ENCODE measurements at regions not wholly inside any gene's neighbourhood (a gene's known extent, or its start where the extent isn't known, plus 50 kb on each side); places are given as distances from the start of the nearest gene placed in this dataset.
"Not testable (repeated sequence)": the region's sequence is repeated elsewhere in the genome, so short reads cannot be mapped to it uniquely, and the experiment has no call there.

- no peak for DNase-seq (ENCODE audit: low read depth)
Observed at GRCh38 chr4:79747252-79747651, 325.8 kb downstream of the ANTXR2 start.

GRCh38 chr4:79743014-79743413 is 330.0 kb downstream of the ANTXR2 start:
- DNase-seq (ENCODE audit: low read depth) = no peak

DNA sequence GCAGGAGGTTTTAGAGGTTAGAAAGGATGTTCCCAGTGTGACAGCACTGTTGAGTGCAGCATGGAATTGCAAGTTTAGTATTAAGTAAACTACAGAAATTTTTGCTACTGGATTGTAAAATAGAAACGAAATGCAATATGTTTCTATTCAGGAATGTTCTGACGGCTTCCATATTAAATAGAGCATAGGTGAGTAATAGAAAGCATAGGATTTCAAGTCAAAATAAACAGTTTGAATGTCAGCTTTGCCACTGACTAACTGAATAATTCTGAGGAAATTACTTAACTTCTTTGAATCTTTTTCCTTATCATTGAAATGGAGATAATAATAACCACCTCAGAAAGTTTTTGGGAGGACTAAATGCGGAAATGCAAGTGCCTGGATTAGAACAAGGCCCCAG is 331.9 kb upstream of the GK2 start:
- DNase-seq (ENCODE audit: low read depth) = no peak

DNA sequence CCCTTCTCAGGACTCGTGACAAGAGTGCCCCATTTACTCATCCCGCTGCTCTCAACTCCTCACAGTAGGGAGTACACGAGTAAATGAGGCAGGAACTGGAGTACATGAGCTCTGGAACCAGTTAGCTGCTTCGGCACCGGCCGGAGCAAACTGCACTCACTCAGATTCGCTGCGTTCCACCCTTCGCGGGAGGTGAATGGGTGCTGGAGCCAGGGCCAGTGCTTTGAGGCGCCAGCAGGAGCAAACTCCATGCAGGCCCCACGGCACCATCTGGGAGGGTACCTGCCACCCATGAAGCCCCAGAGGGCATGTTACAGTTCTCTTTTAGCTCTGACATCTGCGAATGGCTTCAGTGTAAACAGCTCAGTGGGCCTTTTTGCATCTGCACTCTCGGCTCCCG is 315.5 kb upstream of the GK2 start:
- DNase-seq (ENCODE audit: low read depth) = no peak

GRCh38 chr4:79700356-79700755 is 292.3 kb upstream of the GK2 start:
- no peak for DNase-seq (ENCODE audit: low read depth)

- no peak for DNase-seq (ENCODE audit: low read depth)
Observed at GRCh38 chr4:79697444-79697843, 289.4 kb upstream of the GK2 start.

DNA sequence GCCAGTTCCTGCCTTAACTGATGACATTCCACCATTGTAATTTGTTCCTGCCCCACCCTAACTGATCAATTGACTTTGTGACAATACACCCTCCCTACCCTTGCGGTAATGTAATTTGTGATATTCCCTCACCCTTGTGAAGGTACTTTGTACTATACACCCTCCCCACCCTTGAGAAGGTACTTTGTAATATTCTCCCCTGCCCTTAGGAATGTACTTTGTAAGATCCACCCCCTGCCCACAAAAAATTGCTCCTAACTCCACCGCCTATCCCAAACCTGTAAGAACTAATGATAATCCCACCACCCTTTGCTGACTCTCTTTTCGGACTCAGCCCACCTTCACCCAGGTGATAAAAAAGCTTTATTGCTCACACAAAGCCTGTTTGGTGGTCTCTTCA is 288.5 kb upstream of the GK2 start:
- DNase-seq (ENCODE audit: low read depth) = not testable (repeated sequence)

DNA sequence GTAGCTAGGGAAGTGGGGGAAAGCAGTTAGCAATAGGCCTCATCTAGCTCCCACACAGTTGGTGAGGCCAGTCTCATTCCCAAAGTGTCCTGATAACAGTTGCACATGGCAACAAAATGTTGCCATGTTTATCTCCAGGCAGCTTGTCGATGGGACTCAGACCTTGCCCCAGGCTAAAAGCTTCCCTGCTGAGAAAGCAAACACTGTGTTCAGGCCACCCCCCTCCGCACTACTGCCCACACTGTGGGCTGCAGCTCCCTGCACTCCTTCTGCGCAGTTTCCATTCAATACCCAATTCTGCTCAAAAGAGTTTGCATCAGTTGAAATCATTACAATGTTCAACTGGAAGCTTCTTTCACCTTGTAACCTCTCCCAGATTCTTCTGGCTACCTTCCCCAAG is 287.8 kb upstream of the GK2 start:
- no peak for DNase-seq (ENCODE audit: low read depth)

DNA sequence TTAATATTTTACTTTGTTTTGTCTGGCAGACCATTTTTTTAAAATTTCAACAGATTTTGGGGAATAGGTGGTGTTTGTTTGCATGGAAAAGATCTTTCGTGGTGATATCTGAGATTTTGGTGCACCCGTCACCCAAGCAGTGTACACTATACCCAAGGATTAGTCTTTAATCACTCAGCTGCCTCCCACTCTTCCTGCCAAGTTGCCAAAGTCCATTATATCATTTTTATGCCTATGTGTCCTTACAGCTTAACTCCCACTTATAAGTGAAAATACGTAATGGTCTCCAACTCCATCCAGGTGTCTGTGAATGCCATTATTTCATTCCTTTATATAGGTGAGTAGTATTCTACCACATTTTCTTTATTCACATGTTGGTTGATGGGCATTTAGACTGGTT is 281.7 kb upstream of the GK2 start:
- DNase-seq (ENCODE audit: low read depth) = no peak

DNA sequence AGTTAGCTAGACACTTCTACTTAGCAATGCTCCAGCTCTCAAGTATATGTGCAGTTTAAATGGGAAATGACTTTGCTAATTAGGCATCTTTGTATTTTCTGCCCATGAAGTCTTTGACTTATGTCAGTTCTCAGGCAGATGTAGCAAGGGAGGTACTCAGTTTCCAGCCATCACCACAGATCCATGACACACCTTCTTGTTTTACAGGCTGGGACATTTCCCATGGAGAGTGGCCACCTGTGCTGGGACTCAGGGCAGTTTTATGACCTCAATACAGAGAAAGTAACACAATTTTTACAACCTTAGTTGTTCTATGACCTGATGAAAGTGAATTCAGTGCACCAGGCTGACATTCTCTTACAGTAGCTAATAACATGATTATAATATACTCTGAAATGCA is 280.7 kb upstream of the GK2 start:
- no peak for DNase-seq (ENCODE audit: low read depth)

GRCh38 chr4:79687006-79687405 is 279.0 kb upstream of the GK2 start:
- DNase-seq (ENCODE audit: low read depth) = peak; percentile 7

GRCh38 chr4:79685542-79685941 is 277.5 kb upstream of the GK2 start:
- DNase-seq (ENCODE audit: low read depth) = no peak

- no peak for DNase-seq (ENCODE audit: low read depth)
Observed at GRCh38 chr4:79684516-79684915, 276.5 kb upstream of the GK2 start.

DNA sequence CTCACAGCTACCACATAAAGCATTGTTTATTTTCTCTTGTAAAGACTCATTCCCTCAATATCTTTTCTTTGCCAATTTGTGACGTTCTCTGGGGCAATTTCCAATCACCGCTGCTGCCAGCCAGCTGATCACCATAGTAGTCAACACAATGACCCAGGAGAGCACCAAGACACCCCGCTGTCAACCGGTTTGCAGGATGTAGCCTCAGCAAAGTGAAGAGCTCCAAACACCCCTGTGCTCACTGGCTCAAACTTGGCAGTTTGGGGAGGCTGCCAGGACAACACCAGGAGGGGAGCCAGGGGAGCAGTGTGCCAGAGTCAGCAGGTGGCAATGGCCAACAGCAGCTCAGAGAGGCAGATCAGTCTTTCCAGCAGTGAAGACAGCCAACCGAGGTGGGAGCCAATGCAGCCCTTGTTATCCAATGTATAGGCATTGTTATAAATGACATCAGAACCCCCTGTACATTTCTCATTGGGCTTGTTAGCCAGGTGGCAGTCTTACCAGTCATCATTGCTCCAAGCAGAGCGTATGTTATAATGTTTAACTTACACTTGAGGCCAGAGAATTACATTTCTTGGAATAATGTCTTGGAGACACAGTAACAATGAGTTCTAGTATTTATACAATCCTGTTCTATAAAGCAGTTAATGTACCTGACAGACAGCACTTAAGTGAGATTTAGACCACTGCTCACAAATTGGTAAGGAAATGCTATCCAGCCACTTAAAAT is 274.9 kb upstream of the GK2 start:
- no peak for DNase-seq (ENCODE audit: low read depth)

DNA sequence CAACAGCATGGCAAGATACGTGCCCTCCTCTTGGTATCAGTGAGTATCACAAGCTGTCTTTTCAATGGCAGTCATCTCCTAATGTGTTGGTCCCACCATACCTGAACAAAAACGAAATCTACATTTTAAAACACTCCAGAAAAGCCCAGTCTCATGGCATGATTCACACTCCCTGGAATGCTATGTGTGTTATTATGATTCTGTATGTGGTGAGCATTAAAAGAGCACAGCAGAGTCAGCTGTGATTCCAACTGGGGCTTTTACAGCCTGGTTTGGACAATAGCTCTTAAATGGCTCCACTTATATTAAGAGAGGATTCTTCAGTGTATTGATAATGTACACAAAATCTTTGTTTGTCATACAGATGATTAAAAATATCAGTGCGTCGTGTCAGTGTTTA is 274.1 kb upstream of the GK2 start:
- DNase-seq (ENCODE audit: low read depth) = no peak

DNA sequence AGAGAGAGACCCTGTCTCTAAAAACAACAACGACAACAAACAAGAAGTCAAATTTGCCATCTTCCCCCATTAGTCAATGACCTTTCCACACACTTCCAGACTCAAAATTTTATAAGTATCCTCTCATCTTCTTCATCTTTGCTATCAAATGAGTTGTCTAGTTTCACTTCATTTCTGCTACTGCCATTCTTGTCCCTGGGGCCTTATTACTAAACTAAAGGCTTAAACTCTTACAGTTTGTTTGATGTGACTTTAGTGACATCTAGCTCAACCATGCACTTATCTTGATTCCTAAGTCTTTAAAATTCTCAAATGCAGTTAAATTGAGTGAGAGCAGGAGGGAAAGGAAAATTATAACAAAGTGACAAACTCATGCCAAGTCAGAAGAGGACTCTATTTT is 271.8 kb upstream of the GK2 start:
- DNase-seq (ENCODE audit: low read depth) = no peak

DNA sequence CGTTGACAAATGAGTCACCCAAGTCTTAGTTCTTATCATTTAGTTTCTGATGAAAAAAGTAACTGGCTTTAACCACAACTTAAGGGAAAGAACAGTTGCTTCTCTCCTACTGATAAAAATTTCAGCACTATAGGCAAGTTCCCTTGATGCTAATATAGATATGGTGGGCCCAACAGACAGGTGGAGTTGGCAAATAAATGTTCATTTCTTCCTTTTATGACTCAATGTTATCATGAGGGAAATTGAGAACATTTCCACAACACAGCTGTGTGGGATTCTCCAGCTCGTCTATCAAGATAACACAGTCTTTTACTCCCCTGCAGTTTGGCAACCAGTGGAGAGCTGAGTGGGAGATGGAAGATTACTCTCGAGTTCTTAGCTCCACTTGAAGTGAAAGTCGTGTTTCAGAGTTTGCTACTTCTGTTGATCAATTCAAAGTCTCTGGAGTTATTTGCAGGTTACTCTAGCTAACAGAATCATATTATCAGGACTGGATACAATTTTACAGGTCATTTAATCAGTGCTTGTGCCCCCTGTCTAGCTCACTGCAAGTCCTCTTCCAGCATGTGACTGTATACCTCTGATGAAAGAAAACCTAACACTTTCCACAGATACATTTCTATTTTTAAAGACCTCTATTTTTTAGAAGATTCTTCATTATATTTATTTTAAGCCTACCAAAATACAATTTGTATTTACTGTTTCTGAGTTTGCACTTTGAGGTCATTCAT is 270.6 kb upstream of the GK2 start:
- peak; percentile 13 for DNase-seq (ENCODE audit: low read depth)

- DNase-seq (ENCODE audit: low read depth) = no peak
Observed at GRCh38 chr4:79676705-79677104, 268.7 kb upstream of the GK2 start.

DNA sequence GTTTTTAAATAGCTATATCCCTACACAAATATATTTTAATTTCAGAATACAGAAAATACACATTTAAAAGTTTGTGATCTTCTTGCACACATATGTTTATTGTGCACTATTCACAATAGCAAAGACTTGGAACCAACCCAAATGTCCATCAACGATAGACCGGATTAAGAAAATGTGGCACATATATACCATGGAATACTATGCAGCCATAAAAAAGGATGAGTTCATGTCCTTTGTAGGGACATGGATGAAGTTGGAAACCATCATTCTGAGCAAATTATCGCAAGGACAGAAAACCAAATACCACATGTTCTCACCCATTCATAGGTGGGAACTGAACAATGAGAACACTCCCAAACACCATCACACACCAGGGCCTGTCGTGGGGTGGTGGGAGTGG is 266.9 kb upstream of the GK2 start:
- DNase-seq (ENCODE audit: low read depth) = not testable (repeated sequence)

- DNase-seq (ENCODE audit: low read depth) = no peak
Observed at GRCh38 chr4:79673898-79674297, 265.9 kb upstream of the GK2 start.

DNA sequence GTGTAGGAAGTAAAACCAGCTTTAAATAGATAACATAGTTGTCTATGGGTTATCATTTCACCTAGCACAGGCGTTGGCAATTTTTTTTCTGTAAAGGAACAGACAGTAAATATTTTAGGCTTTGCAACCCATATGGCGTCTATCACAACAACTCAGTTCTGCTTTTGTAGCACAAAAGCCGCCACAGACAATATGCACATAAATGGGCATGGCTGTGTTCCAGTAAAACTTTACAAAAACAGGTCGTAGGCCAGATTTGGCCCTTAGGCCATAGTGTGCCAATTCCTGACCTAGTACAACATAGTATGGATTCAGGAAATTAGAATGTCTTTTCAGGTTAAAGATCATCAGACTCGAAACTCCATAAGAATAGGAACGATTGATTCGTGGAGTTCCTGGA is 265.3 kb upstream of the GK2 start:
- no peak for DNase-seq (ENCODE audit: low read depth)

DNA sequence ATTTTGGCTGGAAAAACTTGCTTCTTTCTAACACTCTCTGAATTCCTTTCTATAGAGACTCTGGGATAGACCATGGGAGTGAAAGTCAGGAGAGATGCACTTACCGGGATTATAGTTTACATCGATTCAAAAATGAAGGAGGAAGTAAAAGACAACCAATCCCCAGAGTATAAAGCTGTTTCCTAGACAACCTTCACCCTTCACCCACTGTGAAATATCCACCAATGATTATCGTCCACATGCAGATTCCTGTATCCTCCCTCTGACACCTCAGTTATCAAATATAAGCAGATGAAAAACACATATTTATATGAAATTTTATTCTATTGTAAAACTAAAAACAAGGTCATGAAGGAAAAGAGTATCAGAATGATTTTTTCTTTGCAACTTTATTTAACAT is 258.8 kb upstream of the GK2 start:
- no peak for DNase-seq (ENCODE audit: low read depth)

GRCh38 chr4:79666112-79666511 is 258.1 kb upstream of the GK2 start:
- no peak for DNase-seq (ENCODE audit: low read depth)

DNA sequence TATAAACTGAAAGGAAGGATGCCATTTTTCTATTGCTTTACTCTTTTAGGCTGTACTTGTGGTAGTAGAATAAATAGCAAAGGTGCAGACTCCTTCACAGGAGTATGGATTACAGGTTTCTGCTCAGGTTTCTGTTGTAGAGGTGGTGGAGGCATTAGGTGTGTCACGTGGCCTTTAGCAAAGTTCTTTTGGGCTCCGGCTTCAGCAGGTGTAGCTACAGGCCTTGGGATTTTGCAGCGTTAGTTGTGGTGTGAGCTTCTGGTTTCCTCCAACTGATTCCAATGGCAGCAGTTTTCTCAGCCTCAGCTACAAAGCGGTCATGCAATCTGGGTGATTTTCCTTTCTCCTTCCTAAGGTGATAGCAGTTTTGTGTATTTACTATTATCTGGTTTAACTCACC is 255.8 kb upstream of the GK2 start:
- DNase-seq (ENCODE audit: low read depth) = no peak
